ENCODE measurements at regions not wholly inside any gene's neighbourhood (a gene's known extent, or its start where the extent isn't known, plus 50 kb on each side); places are given as distances from the start of the nearest gene placed in this dataset.

DNA sequence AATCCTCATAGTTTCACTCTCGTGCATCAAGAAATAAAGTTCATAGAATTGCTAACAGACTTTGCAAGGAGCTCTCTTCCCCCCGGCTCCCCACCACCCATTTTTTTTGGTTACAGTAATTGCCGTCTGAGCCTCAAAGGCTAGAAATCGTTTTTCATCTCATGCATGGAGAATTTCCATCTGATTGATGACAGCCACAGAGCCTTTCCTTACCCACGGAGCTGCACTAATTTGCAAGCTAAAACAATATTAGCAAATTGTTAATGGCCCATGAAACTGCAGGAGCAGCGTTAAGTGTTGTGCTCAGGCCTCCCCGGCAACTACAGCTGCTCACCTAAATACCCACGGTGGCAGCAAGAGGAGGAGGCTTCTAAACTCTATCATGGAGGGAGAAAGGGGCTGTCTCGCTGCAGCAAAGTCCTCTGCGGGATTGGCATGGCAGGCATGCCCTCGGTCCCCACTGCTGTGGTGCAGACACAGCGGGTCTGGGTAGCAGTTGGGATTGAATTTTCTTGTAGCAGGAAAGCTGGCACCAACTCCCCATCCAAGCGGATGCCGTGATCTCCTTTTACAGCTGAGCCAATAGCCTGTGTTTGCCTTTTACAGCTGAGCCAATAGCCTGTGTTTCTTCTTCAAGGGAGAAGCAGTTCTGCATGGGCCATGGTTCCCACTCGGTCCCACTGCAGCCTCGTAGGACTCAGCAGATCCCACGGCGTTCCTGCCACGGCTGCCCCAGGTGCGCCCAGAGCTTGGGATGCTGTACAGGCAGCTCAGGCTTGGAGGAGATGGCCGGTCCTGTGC, 412.3 kb downstream of the BRD1 start:
- Histone ChIP-seq H3K4me1 (ENCODE audit: control insufficient read depth, insufficient read depth, low read length) (no peaks in the 10 kb centered on the region), H3K36me3 (ENCODE audit: control insufficient read depth in 2 of 2, insufficient read depth in 1 of 2, low read length in 2 of 2) (no peaks in the 10 kb centered on the region), H3K4me3 (ENCODE audit: low read depth, low read length) (no peak overlapping the region), H3K9me3 (ENCODE audit: control insufficient read depth, insufficient read depth, low read depth, low read length) (no peaks in the 10 kb centered on the region), H3K27ac (ENCODE audit: extremely low read depth, low read depth, low read length) (no peak overlapping the region)
- TF ChIP-seq KLF8 (tag by site-specific recombination; IDR thresholded peaks at IDR 0.05) (no peak), ZNF341 (tag by site-specific recombination; IDR thresholded peaks at IDR 0.05; ENCODE audit: low read depth) (no peak), ZNF843 (tag by site-specific recombination; IDR thresholded peaks at IDR 0.05) (no peak), ZNF600 (tag by site-specific recombination; IDR thresholded peaks at IDR 0.05) (no peak), ZNF830 (tag by site-specific recombination; IDR thresholded peaks at IDR 0.05; ENCODE audit: low read depth) (no peak), ZNF239 (tag by site-specific recombination; IDR thresholded peaks at IDR 0.05) (no peak), ZNF701 (tag by site-specific recombination; IDR thresholded peaks at IDR 0.05) (no peak), ZFP3 (tag by site-specific recombination; IDR thresholded peaks at IDR 0.05; ENCODE audit: low read depth) (no peak), KLF9 (tag by site-specific recombination; IDR thresholded peaks at IDR 0.05; ENCODE audit: low read depth) (no peak)
- TF ChIP-seq, protein P1, sequence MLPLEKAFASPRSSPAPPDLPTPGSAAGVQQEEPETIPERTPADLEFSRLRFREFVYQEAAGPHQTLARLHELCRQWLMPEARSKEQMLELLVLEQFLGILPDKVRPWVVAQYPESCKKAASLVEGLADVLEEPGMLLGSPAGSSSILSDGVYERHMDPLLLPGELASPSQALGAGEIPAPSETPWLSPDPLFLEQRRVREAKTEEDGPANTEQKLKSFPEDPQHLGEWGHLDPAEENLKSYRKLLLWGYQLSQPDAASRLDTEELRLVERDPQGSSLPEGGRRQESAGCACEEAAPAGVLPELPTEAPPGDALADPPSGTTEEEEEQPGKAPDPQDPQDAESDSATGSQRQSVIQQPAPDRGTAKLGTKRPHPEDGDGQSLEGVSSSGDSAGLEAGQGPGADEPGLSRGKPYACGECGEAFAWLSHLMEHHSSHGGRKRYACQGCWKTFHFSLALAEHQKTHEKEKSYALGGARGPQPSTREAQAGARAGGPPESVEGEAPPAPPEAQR (tag by site-specific recombination; IDR thresholded peaks at IDR 0.05): no peak
- CTCF ChIA-PET: no interaction called here
- POLR2A ChIA-PET: no interaction called here

DNA sequence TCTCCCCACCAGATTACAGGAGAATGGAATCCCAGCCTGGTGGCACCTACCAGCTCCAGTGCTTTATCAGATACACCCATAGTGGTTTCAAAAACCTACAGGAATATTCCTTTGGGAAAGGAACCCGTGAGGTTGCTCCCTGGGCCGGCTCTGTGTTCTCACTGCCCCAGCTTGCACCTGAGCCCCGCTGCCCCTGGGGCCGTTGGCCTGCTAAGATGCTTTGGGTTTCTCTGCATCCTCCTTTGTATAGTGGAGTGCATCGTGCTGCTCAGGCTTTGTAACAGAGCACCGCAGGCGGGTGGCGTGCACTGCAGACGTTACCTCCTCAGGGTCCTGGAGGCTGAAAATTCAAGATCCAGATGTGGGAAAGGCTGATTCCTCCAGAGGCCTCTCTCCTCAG, 414.1 kb downstream of the BRD1 start:
- H3K4me1 ChIP-seq (ENCODE audit: control insufficient read depth, insufficient read depth, low read length): no peaks in the 10 kb centered on the region
- H3K36me3 ChIP-seq (ENCODE audit: control insufficient read depth in 2 of 2, insufficient read depth in 1 of 2, low read length in 2 of 2): no peaks in the 10 kb centered on the region
- ChIA-PET CTCF (no interaction called here), POLR2A (no interaction called here)
- H3K9me3 ChIP-seq (ENCODE audit: control insufficient read depth, insufficient read depth, low read depth, low read length): no peaks in the 10 kb centered on the region
- H3K4me3 ChIP-seq (ENCODE audit: low read depth, low read length): no peak overlapping the region
- H3K27ac ChIP-seq (ENCODE audit: extremely low read depth, low read depth, low read length): no peak overlapping the region
- TF ChIP-seq ZNF239 (tag by site-specific recombination; IDR thresholded peaks at IDR 0.05) (no peak), FEZF1 (tag by site-specific recombination; IDR thresholded peaks at IDR 0.05) (no peak), ZNF433 (tag by site-specific recombination; IDR thresholded peaks at IDR 0.05; ENCODE audit: low read depth) (no peak), ZNF157 (tag by site-specific recombination; IDR thresholded peaks at IDR 0.05) (no peak), ZNF514 (tag by site-specific recombination; IDR thresholded peaks at IDR 0.05) (no peak), ZBTB1 (tag by site-specific recombination; IDR thresholded peaks at IDR 0.05) (no peak)
- TF ChIP-seq, protein P2, sequence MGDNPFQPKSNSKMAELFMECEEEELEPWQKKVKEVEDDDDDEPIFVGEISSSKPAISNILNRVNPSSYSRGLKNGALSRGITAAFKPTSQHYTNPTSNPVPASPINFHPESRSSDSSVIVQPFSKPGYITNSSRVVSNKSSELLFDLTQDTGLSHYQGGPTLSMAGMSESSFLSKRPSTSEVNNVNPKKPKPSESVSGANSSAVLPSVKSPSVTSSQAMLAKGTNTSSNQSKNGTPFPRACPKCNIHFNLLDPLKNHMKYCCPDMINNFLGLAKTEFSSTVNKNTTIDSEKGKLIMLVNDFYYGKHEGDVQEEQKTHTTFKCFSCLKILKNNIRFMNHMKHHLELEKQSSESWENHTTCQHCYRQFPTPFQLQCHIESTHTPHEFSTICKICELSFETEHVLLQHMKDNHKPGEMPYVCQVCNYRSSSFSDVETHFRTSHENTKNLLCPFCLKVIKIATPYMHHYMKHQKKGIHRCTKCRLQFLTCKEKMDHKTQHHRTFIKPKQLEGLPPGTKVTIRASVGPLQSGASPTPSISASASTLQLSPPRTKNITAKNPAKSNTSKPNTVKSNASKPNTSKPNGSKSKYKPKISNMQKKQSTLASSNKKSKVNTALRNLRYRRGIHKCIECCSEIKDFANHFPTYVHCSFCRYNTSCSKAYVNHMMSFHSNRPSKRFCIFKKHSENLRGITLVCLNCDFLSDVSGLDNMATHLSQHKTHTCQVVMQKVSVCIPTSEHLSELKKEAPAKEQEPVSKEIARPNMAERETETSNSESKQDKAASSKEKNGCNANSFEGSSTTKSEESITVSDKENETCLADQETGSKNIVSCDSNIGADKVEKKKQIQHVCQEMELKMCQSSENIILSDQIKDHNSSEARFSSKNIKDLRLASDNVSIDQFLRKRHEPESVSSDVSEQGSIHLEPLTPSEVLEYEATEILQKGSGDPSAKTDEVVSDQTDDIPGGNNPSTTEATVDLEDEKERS (tag by site-specific recombination; IDR thresholded peaks at IDR 0.05): no peak
- TF ChIP-seq, protein P3, sequence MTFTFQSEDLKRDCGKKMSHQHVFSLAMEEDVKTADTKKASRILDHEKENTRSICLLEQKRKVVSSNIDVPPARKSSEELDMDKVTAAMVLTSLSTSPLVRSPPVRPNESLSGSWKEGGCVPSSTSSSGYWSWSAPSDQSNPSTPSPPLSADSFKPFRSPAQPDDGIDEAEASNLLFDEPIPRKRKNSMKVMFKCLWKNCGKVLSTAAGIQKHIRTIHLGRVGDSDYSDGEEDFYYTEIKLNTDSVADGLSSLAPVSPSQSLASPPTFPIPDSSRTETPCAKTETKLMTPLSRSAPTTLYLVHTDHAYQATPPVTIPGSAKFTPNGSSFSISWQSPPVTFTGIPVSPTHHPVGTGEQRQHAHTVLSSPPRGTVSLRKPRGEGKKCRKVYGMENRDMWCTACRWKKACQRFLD (tag by site-specific recombination; IDR thresholded peaks at IDR 0.05): no peak
- TF ChIP-seq, protein P4, sequence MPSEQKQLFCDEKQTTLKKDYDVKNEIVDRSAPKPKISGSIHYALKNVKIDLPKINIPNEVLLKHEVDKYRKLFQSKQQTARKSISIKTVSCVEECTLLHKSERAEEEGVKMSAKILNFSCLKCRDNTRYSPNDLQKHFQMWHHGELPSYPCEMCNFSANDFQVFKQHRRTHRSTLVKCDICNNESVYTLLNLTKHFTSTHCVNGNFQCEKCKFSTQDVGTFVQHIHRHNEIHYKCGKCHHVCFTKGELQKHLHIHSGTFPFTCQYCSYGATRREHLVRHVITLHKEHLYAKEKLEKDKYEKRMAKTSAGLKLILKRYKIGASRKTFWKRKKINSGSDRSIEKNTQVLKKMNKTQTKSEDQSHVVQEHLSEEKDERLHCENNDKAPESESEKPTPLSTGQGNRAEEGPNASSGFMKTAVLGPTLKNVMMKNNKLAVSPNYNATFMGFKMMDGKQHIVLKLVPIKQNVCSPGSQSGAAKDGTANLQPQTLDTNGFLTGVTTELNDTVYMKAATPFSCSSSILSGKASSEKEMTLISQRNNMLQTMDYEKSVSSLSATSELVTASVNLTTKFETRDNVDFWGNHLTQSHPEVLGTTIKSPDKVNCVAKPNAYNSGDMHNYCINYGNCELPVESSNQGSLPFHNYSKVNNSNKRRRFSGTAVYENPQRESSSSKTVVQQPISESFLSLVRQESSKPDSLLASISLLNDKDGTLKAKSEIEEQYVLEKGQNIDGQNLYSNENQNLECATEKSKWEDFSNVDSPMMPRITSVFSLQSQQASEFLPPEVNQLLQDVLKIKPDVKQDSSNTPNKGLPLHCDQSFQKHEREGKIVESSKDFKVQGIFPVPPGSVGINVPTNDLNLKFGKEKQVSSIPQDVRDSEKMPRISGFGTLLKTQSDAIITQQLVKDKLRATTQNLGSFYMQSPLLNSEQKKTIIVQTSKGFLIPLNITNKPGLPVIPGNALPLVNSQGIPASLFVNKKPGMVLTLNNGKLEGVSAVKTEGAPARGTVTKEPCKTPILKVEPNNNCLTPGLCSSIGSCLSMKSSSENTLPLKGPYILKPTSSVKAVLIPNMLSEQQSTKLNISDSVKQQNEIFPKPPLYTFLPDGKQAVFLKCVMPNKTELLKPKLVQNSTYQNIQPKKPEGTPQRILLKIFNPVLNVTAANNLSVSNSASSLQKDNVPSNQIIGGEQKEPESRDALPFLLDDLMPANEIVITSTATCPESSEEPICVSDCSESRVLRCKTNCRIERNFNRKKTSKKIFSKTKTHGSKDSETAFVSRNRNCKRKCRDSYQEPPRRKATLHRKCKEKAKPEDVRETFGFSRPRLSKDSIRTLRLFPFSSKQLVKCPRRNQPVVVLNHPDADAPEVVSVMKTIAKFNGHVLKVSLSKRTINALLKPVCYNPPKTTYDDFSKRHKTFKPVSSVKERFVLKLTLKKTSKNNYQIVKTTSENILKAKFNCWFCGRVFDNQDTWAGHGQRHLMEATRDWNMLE (tag by site-specific recombination; conservative IDR thresholded peaks at IDR 0.05; ENCODE audit: low read depth): no peak
